ENCODE measurements at regions not wholly inside any gene's neighbourhood (a gene's known extent, or its start where the extent isn't known, plus 50 kb on each side); places are given as distances from the start of the nearest gene placed in this dataset.
"Not testable (repeated sequence)": the region's sequence is repeated elsewhere in the genome, so short reads cannot be mapped to it uniquely, and the experiment has no call there.

DNA sequence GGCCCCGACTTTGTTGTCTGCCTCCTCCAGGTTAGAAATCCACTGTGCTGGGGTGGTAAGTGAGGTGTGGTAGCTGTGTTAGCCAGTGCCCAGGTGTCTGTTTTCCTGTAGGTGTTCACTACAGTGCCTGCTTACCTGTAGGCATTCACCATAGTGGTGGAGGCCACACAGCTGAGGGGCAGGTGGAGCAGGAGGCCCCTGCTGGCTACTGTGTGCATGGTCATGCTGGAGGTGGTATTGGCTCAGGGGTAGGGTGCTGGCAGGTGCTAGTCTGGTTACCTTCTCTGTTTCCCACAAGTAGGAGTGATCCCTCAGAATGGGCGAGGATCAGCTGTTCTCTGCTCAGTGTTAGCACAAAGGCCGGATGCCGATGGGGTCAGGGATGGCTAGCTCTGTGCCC, 217.3 kb downstream of the SYT10 start:
- intact Hi-C loops (cut with micrococcal nuclease; ENCODE audit: unreplicated experiment) = no loop called here
- Mint-ChIP-seq H3K9me3 (ENCODE audit: unreplicated experiment) (peaks cover 32% of the 10 kb centered on the region), H3K36me3 (ENCODE audit: insufficient read depth, unreplicated experiment) (no peaks in the 10 kb centered on the region), H3K27me3 (ENCODE audit: insufficient read depth, unreplicated experiment) (no peaks in the 10 kb centered on the region), H3K4me1 (ENCODE audit: low read depth, unreplicated experiment) (peaks cover 6% of the 10 kb centered on the region), H3K27ac (ENCODE audit: unreplicated experiment) (no peak overlapping the region), H3K4me3 (ENCODE audit: unreplicated experiment) (no peak overlapping the region)
- Histone ChIP-seq H3K4me1 (no peaks in the 10 kb centered on the region), H3K9me3 (peaks cover 8% of the 10 kb centered on the region; the same call in 1 of the 2 replicates), H3K36me3 (ENCODE audit: control insufficient read depth, insufficient read depth, low read length) (no peaks in the 10 kb centered on the region), H3K27me3 (replicated peaks; ENCODE audit: control insufficient read depth, insufficient read depth, low read length) (no peaks in the 10 kb centered on the region), H3K4me3 (ENCODE audit: low read depth, low read length) (no peak overlapping the region)
- ChIA-PET CTCF (no interaction called here), POLR2A (no interaction called here)
- TF ChIP-seq, protein P1, sequence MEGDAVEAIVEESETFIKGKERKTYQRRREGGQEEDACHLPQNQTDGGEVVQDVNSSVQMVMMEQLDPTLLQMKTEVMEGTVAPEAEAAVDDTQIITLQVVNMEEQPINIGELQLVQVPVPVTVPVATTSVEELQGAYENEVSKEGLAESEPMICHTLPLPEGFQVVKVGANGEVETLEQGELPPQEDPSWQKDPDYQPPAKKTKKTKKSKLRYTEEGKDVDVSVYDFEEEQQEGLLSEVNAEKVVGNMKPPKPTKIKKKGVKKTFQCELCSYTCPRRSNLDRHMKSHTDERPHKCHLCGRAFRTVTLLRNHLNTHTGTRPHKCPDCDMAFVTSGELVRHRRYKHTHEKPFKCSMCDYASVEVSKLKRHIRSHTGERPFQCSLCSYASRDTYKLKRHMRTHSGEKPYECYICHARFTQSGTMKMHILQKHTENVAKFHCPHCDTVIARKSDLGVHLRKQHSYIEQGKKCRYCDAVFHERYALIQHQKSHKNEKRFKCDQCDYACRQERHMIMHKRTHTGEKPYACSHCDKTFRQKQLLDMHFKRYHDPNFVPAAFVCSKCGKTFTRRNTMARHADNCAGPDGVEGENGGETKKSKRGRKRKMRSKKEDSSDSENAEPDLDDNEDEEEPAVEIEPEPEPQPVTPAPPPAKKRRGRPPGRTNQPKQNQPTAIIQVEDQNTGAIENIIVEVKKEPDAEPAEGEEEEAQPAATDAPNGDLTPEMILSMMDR (IDR thresholded peaks at IDR 0.05; ENCODE audit: insufficient read depth in 1 of 2, low read depth in 1 of 2, low read length in 1 of 2, severe bottlenecking in 1 of 2, unreplicated experiment in 1 of 2) = no peak
- DNase-seq = no peak
- BruUV-seq (replicated peaks) = no TSS peak

DNA sequence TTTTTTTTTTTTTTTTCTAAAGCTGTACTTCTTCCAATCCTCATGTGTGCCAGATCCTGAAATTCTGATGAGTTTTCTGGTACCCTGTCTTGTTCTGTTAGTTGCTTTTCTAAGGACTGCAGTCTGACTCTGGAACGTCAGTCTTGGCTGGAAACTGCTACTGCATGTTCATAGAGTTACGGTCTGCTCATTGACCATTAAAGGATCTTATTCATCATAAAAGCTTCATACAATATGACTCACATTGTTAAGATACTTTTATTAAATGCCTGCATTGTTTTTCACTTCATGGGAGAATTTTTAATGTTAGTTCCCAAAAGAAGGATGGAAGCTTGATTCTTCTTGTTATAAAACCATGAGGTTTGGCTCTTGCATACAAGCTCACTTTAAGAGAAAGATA, 233.6 kb downstream of the SYT10 start:
- BruUV-seq (replicated peaks) = no TSS peak
- no peak overlapping the region for H3K4me3 ChIP-seq (ENCODE audit: low read depth, low read length)
- no peak overlapping the region for H3K27ac Mint-ChIP-seq (ENCODE audit: unreplicated experiment)
- H3K4me1 Mint-ChIP-seq (ENCODE audit: low read depth, unreplicated experiment) = no peaks in the 10 kb centered on the region
- TF ChIP-seq, protein P1 (IDR thresholded peaks at IDR 0.05; ENCODE audit: insufficient read depth in 1 of 2, low read depth in 1 of 2, low read length in 1 of 2, severe bottlenecking in 1 of 2, unreplicated experiment in 1 of 2) = no peak
- ChIA-PET CTCF (no interaction called here), POLR2A (no interaction called here)
- H3K36me3 Mint-ChIP-seq (ENCODE audit: insufficient read depth, unreplicated experiment) = no peaks in the 10 kb centered on the region
- H3K9me3 Mint-ChIP-seq (ENCODE audit: unreplicated experiment) = no peaks in the 10 kb centered on the region
- no peak overlapping the region for H3K4me3 Mint-ChIP-seq (ENCODE audit: unreplicated experiment)
- H3K9me3 ChIP-seq = peaks cover 14% of the 10 kb centered on the region; the same call in 1 of the 2 replicates
- no peaks in the 10 kb centered on the region for H3K36me3 ChIP-seq (ENCODE audit: control insufficient read depth, insufficient read depth, low read length)
- H3K4me1 ChIP-seq = peaks cover 5% of the 10 kb centered on the region; the same call in 1 of the 2 replicates
- no peak for DNase-seq
- intact Hi-C loops (cut with micrococcal nuclease; ENCODE audit: unreplicated experiment) = no loop called here
- no peaks in the 10 kb centered on the region for H3K27me3 ChIP-seq (replicated peaks; ENCODE audit: control insufficient read depth, insufficient read depth, low read length)
- H3K27me3 Mint-ChIP-seq (ENCODE audit: insufficient read depth, unreplicated experiment) = no peaks in the 10 kb centered on the region

DNA sequence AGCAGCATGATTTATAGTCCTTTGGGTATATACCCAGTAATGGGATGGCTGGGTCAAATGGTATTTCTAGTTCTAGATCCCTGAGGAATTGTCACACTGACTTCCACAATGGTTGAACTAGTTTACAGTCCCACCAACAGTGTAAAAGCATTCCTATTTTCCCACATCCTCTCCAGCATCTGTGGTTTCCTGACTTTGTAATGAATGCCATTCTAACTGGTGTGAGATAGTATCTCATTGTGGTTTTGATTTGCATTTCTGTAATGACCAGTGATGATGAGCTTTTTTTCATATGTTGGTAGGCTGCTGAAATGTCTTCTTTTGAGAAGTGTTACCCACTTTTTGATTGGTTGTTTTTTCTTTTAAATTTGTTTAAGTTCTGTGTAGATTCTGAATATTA, 245.2 kb downstream of the SYT10 start:
- intact Hi-C loops (cut with micrococcal nuclease; ENCODE audit: unreplicated experiment); H3K4me1 ChIP-seq; CTCF ChIA-PET; H3K4me3 ChIP-seq (ENCODE audit: low read depth, low read length); BruUV-seq (replicated peaks); H3K4me3 Mint-ChIP-seq (ENCODE audit: unreplicated experiment); H3K27me3 ChIP-seq (replicated peaks; ENCODE audit: control insufficient read depth, insufficient read depth, low read length); DNase-seq; H3K27ac Mint-ChIP-seq (ENCODE audit: unreplicated experiment); POLR2A ChIA-PET; H3K4me1 Mint-ChIP-seq (ENCODE audit: low read depth, unreplicated experiment); H3K27me3 Mint-ChIP-seq (ENCODE audit: insufficient read depth, unreplicated experiment); H3K36me3 ChIP-seq (ENCODE audit: control insufficient read depth, insufficient read depth, low read length); H3K36me3 Mint-ChIP-seq (ENCODE audit: insufficient read depth, unreplicated experiment): not testable (repeated sequence)
- H3K9me3 Mint-ChIP-seq (ENCODE audit: unreplicated experiment) = peaks cover 69% of the 10 kb centered on the region
- H3K9me3 ChIP-seq = peaks cover 12% of the 10 kb centered on the region

DNA sequence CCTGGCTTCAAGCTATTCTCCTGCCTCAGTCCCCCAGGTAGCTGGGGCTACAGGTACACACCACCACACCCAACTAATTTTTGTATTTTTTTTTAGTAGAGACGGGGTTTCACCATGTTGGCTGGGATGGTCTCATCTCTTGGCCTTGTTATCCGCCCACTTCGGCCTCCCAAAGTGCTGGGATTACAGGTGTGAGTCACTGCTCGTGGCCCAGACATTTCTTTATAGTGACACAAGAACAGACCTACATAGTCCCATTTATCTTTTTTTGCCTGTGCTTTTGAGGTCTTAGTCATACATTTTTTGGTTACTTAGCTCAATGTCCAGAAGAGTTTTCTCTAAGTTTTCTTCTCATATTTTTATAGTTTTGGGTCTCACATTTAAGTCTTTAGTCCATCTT, 247.4 kb downstream of the SYT10 start:
- Mint-ChIP-seq H3K27me3 (ENCODE audit: insufficient read depth, unreplicated experiment) (no peaks in the 10 kb centered on the region), H3K9me3 (ENCODE audit: unreplicated experiment) (peaks cover 67% of the 10 kb centered on the region), H3K27ac (ENCODE audit: unreplicated experiment) (no peak overlapping the region), H3K36me3 (ENCODE audit: insufficient read depth, unreplicated experiment) (peaks cover 4% of the 10 kb centered on the region), H3K4me3 (ENCODE audit: unreplicated experiment) (no peak overlapping the region), H3K4me1 (ENCODE audit: low read depth, unreplicated experiment) (no peaks in the 10 kb centered on the region)
- CTCF ChIA-PET = no interaction called here
- Histone ChIP-seq H3K27me3 (replicated peaks; ENCODE audit: control insufficient read depth, insufficient read depth, low read length) (no peaks in the 10 kb centered on the region), H3K4me1 (no peaks in the 10 kb centered on the region), H3K36me3 (ENCODE audit: control insufficient read depth, insufficient read depth, low read length) (no peaks in the 10 kb centered on the region), H3K9me3 (peaks cover 22% of the 10 kb centered on the region), H3K4me3 (ENCODE audit: low read depth, low read length) (no peak overlapping the region)
- TF ChIP-seq, protein P1 (IDR thresholded peaks at IDR 0.05; ENCODE audit: insufficient read depth in 1 of 2, low read depth in 1 of 2, low read length in 1 of 2, severe bottlenecking in 1 of 2, unreplicated experiment in 1 of 2) = no peak
- POLR2A ChIA-PET = no interaction called here
- intact Hi-C loops (cut with micrococcal nuclease; ENCODE audit: unreplicated experiment) = no loop called here
- no peak for DNase-seq
- BruUV-seq (replicated peaks) = no TSS peak
